HEK293T (cell line): ENCODE measurements at regions not wholly inside any gene's neighbourhood (a gene's known extent, or its start where the extent isn't known, plus 50 kb on each side); places are given as distances from the start of the nearest gene placed in this dataset.

ENCODE experiments used
- BHLHE40 ChIP-seq: fragments of 450-650 bp; IDR thresholded peaks from 2 replicates; pipeline ENCODE4 v1.6.1; 2016; ENCODE audit warnings: mild to moderate bottlenecking, moderate library complexity, borderline replicate concordance
- CTBP1 ChIP-seq: fragments of 450-650 bp; IDR thresholded peaks from 2 replicates; pipeline ENCODE4 v1.6.1; 2016; ENCODE audit warnings: borderline replicate concordance
- ELF4 ChIP-seq: fragments of 450-650 bp; IDR thresholded peaks from 2 replicates; pipeline ENCODE4 v1.6.1; 2017; ENCODE audit warnings: antibody characterized with exemption
- FOXK2 ChIP-seq: fragments of 450-650 bp; IDR thresholded peaks from 2 replicates; pipeline ENCODE4 v1.6.1; 2016; ENCODE audit warnings: mild to moderate bottlenecking
- FOXM1 ChIP-seq: fragments of 450-650 bp; IDR thresholded peaks from 2 replicates; pipeline ENCODE4 v1.6.1; 2017; ENCODE audit warnings: mild to moderate bottlenecking, borderline replicate concordance
- ZNF384 ChIP-seq: fragments of 450-650 bp; IDR thresholded peaks from 2 replicates; pipeline ENCODE4 v1.6.1; 2016

- TF ChIP-seq FOXK2: no peak
- TF ChIP-seq ELF4: no peak
- no peak for TF ChIP-seq FOXM1
- TF ChIP-seq CTBP1: no peak
- no peak for TF ChIP-seq BHLHE40
- no peak for TF ChIP-seq ZNF384
Observed at GRCh38 chr21:25391777-25392176, 215.5 kb downstream of the MRPL39 start.
